Testis (tissue), 2 donors: ENCODE measurements at regions not wholly inside any gene's neighbourhood (a gene's known extent, or its start where the extent isn't known, plus 50 kb on each side); places are given as distances from the start of the nearest gene placed in this dataset.

Source experiments
- CTCF ChIP-seq, 3 experiments: fragments of 450-650 bp in 2 of 3; fragments of 200-600 bp in 1 of 3; sonication (generic) in 1 of 3; IDR thresholded peaks; one replicate each; pipeline ENCODE4 v1.5.1; 2016 to 2019; ENCODE audit warnings: antibody characterized with exemption in 3 of 3, mild to moderate bottlenecking in 2 of 3, moderate library complexity in 1 of 3
- POLR2A ChIP-seq: fragments of 450-650 bp; IDR thresholded peaks from one replicate; pipeline ENCODE4 v1.6.1; 2017; ENCODE audit warnings: antibody characterized with exemption, mild to moderate bottlenecking, moderate library complexity

- TF ChIP-seq CTCF (IDR thresholded peaks at IDR 0.05): no peak
- no peak for TF ChIP-seq POLR2A
Measured at GRCh38 chr10:81007872-81008271, 470.2 kb downstream of the SH2D4B start.
